Mesodermal cell (in vitro differentiated cells): ENCODE measurements at regions not wholly inside any gene's neighbourhood (a gene's known extent, or its start where the extent isn't known, plus 50 kb on each side); places are given as distances from the start of the nearest gene placed in this dataset.

ENCODE experiments used
- H3K27ac ChIP-seq: 2 replicates; pipeline ENCODE4 v1.7.0; 2013; ENCODE audit warnings: mild to moderate bottlenecking, low read depth, low read length, moderate library complexity; ENCODE audit not compliant: severe bottlenecking
- H3K36me3 ChIP-seq: 2 replicates; pipeline ENCODE4 v1.7.1; 2013; ENCODE audit warnings: mild to moderate bottlenecking, low read length, moderate library complexity; ENCODE audit not compliant: control insufficient read depth, insufficient read depth
- H3K4me1 ChIP-seq: one replicate; pipeline ENCODE4 v1.7.1; 2013; ENCODE audit warnings: mild to moderate bottlenecking, low read length; ENCODE audit not compliant: insufficient read depth, control insufficient read depth, poor library complexity, severe bottlenecking
- H3K4me3 ChIP-seq: 2 replicates; pipeline ENCODE4 v1.7.0; 2013; ENCODE audit warnings: low read length, control low read depth, mild to moderate bottlenecking; ENCODE audit not compliant: insufficient read depth, poor library complexity, severe bottlenecking; ENCODE audit errors: extremely low read depth
- H3K9me3 ChIP-seq: 2 replicates; pipeline ENCODE4 v1.7.1; 2013; ENCODE audit warnings: mild to moderate bottlenecking, low read length, moderate library complexity; ENCODE audit not compliant: control insufficient read depth
- WGBS, 2 experiments: methylation state at CpG; one replicate each; pipeline ENCODE4 v1.1.5; 2013; ENCODE audit warnings: missing lambda C conversion rate in 2 of 2; ENCODE audit not compliant: insufficient coverage in 2 of 2; 5-methylcytosine and 5-hydroxymethylcytosine counted together

DNA sequence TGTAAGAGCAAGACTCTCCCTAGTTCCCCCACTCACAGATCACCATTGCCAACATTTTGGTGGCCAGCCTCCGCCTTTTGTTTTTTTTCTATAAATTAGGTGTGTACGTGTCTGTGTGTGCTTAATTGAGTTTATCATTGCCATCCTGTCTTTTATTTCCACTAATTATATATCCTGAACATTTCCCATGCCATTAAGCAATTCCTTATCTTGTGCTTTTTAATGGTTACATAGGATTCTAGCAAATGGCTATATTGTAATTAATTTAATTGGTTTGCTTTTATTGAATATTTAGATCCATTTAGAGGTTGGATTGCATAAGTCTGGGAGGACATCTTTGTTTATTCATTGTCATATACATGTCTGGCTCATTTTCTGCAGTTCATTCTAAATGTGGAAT, 107.3 kb upstream of the RTL1 start:
- Histone ChIP-seq H3K9me3 (no peaks in the 10 kb centered on the region), H3K36me3 (no peaks in the 10 kb centered on the region), H3K4me1 (no peaks in the 10 kb centered on the region), H3K4me3 (no peak overlapping the region), H3K27ac (no peak overlapping the region)
- WGBS, 2 experiments: no CpG with 5 or more reads among the region's 2 CpGs

DNA sequence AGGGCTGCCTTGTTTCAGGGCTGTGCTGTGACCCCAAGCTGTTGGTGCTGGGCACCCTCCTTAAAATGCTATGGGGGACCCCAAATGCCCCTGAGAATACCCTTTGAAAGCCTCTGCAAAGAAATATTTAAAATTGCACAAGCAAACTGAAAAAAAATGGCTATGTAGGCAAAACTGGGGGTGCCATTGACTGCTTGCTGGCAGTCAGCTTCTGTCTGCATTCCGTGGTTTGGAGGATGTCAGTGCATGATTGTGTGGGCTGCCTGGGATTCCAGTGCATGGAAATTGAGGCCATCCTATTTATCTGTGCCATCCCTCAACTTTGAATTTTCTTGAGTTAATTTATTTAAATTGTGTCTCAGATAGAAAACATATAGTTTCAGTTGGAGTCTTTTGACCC, 113.7 kb upstream of the RTL1 start:
- Histone ChIP-seq H3K36me3 (no peaks in the 10 kb centered on the region), H3K27ac (no peak overlapping the region), H3K4me1 (peaks cover 5% of the 10 kb centered on the region), H3K4me3 (no peak overlapping the region), H3K9me3 (no peaks in the 10 kb centered on the region)
- WGBS, 2 experiments: 100% methylated on average over 1 of the region's 1 CpG; no CpG with 5 or more reads in 1 of the 2 experiments

GRCh38 chr14:101017806-101018560, 114.5 kb upstream of the RTL1 start:
- Histone ChIP-seq H3K4me1 (peaks cover 5% of the 10 kb centered on the region), H3K9me3 (no peaks in the 10 kb centered on the region), H3K27ac (no peak overlapping the region), H3K36me3 (no peaks in the 10 kb centered on the region), H3K4me3 (no peak overlapping the region)
- WGBS, 2 experiments: 92% methylated on average over 9 to 11 of the region's 13 CpGs

GRCh38 chr14:101018561-101019290, 115.2 kb upstream of the RTL1 start:
- Histone ChIP-seq H3K4me3 (no peak overlapping the region), H3K4me1 (peaks cover 5% of the 10 kb centered on the region), H3K36me3 (no peaks in the 10 kb centered on the region), H3K27ac (no peak overlapping the region), H3K9me3 (no peaks in the 10 kb centered on the region)
- WGBS, 2 experiments: 92% methylated on average over 9 to 13 of the region's 13 CpGs

DNA sequence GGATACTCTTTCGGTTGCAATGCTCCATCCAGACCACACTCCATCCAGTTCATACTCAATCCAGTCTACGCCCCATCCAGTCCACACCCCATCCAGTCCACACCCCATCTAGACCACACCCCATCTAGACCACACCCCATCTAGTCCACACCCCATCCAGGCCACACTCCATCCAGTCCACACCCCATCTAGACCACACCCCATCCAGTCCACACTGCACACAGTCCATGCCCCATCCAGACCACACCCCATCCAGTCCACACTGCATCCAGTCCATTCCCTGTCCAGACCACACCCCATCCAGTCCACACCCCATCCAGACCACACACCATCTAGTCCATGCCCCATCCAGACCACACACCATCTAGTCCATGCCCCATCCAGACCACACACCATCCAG, 116.0 kb upstream of the RTL1 start:
- peaks cover 5% of the 10 kb centered on the region for H3K4me1 ChIP-seq
- no peaks in the 10 kb centered on the region for H3K36me3 ChIP-seq
- H3K4me3 ChIP-seq: no peak overlapping the region
- 85 to 97% methylated on average over 2 of the region's 2 CpGs for WGBS, 2 experiments
- no peak overlapping the region for H3K27ac ChIP-seq
- H3K9me3 ChIP-seq: no peaks in the 10 kb centered on the region

GRCh38 chr14:101019990-101020710, 116.6 kb upstream of the RTL1 start:
- Histone ChIP-seq H3K9me3 (no peaks in the 10 kb centered on the region), H3K4me1 (peaks cover 5% of the 10 kb centered on the region), H3K4me3 (no peak overlapping the region), H3K36me3 (no peaks in the 10 kb centered on the region), H3K27ac (no peak overlapping the region)
- 84 to 92% methylated on average over 6 to 8 of the region's 8 CpGs for WGBS, 2 experiments

DNA sequence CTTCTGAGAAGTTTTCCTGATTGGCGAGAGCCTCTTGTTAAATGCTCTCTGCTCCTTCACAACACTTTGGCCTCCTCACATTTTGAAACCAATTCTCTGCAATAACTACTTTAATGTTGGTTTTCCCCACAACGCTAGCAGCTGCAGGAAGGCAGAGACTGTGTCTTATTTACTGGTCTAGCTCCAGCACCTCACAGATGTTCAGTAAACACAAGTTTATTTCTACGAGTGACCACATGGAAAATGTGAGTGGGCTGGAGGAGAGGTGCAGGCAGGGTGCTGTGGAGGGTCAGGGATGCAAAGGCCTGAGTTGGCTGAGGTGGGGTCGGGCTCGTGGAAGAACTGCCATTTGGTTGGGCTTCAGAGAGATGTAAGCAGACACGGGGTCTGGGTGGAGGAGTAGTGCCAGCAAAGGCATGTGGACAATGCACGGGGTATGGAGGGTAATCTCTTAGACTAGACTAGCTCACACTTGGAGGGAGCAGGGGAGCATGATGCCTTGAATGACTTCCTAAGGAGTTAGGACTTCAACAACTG, 117.4 kb upstream of the RTL1 start:
- WGBS, 2 experiments: 87 to 89% methylated on average over 7 of the region's 7 CpGs

GRCh38 chr14:101022121-101022520, 118.6 kb upstream of the RTL1 start:
- Histone ChIP-seq H3K27ac (no peak overlapping the region), H3K9me3 (no peaks in the 10 kb centered on the region), H3K4me1 (peaks cover under 1% of the 10 kb centered on the region), H3K4me3 (no peak overlapping the region), H3K36me3 (no peaks in the 10 kb centered on the region)
- WGBS, 2 experiments: 84 to 94% methylated on average over 5 to 6 of the region's 8 CpGs

More for the DNA sequence above, 117.4 kb upstream of the RTL1 start:
- no peaks in the 10 kb centered on the region for H3K9me3 ChIP-seq
- H3K4me1 ChIP-seq: peaks cover 5% of the 10 kb centered on the region
- H3K36me3 ChIP-seq: no peaks in the 10 kb centered on the region
- no peak overlapping the region for H3K27ac ChIP-seq
- no peak overlapping the region for H3K4me3 ChIP-seq

DNA sequence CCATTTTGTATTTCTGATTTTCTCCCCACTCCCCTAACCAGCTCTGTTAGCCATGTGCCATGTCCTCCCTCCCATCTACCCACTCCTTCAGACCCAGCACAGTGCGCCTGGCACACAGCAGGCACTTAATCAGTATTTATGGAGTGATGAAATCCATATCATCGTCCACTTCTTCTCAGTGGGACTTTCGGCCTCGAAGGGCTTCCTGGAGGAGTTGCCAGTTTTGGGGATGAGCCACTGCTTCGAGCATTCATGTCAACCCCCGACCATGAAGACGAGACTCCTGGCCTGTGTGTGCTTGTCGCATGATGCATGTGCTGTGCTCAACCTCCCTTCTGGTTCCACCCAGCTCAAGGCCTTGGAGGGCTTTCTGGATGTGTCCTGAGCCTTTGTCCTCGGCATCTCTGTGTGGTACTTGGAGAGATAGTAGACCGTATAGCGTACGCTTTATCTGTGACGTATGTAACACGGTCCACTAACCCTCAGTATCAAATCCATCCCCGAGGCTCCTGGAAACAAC, 119.5 kb upstream of the RTL1 start:
- Histone ChIP-seq H3K27ac (no peak overlapping the region), H3K36me3 (no peaks in the 10 kb centered on the region), H3K9me3 (no peaks in the 10 kb centered on the region), H3K4me1 (no peaks in the 10 kb centered on the region), H3K4me3 (no peak overlapping the region)
- WGBS, 2 experiments: 95 to 96% methylated on average over 9 to 13 of the region's 15 CpGs

DNA sequence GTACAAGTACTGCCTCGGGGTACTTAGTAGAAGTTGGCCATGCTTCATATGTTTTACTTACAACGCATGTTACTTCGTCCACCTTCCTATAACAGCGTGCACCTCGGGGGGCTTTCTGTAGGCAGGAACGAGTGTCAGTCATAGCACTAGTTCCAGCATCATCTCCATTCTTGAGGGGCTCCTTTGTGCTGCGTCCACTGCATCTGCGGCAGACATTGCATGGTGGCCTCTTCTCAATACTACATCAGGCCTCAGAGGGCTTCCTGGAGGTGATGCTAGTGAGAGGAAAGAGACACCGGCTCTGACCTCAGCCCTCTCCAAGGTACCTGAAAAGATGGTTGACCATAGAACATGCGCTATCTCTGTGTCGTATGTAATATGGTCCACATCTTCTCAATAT, 121.2 kb upstream of the RTL1 start:
- H3K9me3 ChIP-seq: no peaks in the 10 kb centered on the region
- H3K36me3 ChIP-seq: no peaks in the 10 kb centered on the region
- H3K4me1 ChIP-seq: no peaks in the 10 kb centered on the region
- H3K4me3 ChIP-seq: no peak overlapping the region
- WGBS, 2 experiments: 88 to 93% methylated on average over 8 to 10 of the region's 11 CpGs
- H3K27ac ChIP-seq: no peak overlapping the region
